ENCODE measurements at regions not wholly inside any gene's neighbourhood (a gene's known extent, or its start where the extent isn't known, plus 50 kb on each side); places are given as distances from the start of the nearest gene placed in this dataset.

DNA sequence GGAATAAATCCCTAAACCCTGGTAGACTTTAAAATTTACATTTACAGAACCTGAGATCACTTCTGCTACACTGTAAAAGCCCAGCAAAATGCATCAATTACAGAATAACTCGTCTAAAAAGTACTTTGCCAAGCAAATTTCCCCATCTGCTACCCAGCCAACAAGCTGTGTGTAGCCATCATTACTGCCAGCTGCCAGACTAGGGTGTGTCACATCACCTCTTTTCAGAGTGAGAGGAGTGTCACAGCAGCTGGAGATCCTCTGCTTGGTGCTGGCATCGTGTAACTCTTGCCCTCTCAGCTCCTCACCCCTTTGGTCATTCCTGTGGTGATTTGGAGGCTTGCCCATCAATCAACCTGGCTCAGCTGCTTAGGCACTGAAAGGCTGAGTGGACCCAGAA is 340.4 kb upstream of the MMADHC start:
- TF ChIP-seq CTCF (IDR thresholded peaks at IDR 0.05) (no peak), POLR2A (IDR thresholded peaks at IDR 0.05) (no peak)
